Activated CD4-positive, alpha-beta T cell treated with anti-CD3 and anti-CD28 coated beads for 4 hours (primary cell): ENCODE measurements at regions not wholly inside any gene's neighbourhood (a gene's known extent, or its start where the extent isn't known, plus 50 kb on each side); places are given as distances from the start of the nearest gene placed in this dataset.

ENCODE experiments used
- DNase-seq, 2 donors: peaks; one replicate each; pipeline ENCODE4 v3.0.0-alpha.2; 2020

GRCh38 chr3:68045976-68046375 lies 391.6 kb upstream of the SUCLG2 start:
- DNase-seq, result no peak

- DNase-seq, result no peak
Measured at GRCh38 chr3:68033867-68034266, 379.5 kb upstream of the SUCLG2 start.

- DNase-seq, result no peak
Measured at GRCh38 chr3:68032209-68032608, 377.8 kb upstream of the SUCLG2 start.

- no peak for DNase-seq
Measured at GRCh38 chr3:68025189-68025588, 370.8 kb upstream of the SUCLG2 start.

- no peak for DNase-seq
Measured at GRCh38 chr3:68019876-68020275, 365.5 kb upstream of the SUCLG2 start.

- DNase-seq, result no peak
Measured at GRCh38 chr3:68018275-68018674, 363.9 kb upstream of the SUCLG2 start.

GRCh38 chr3:68017069-68017468 lies 362.7 kb upstream of the SUCLG2 start:
- DNase-seq, result no peak

- no peak for DNase-seq
Measured at GRCh38 chr3:68009900-68010299, 355.5 kb upstream of the SUCLG2 start.

GRCh38 chr3:68007621-68008226 lies 353.3 kb upstream of the SUCLG2 start:
- DNase-seq, result peak; percentile 13

- no peak for DNase-seq
Measured at GRCh38 chr3:68006646-68007045, 352.2 kb upstream of the SUCLG2 start.

GRCh38 chr3:68004091-68004490 lies 349.7 kb upstream of the SUCLG2 start:
- no peak for DNase-seq

- no peak for DNase-seq
Measured at GRCh38 chr3:67998281-67998680, 343.9 kb upstream of the SUCLG2 start.

- no peak for DNase-seq
Measured at GRCh38 chr3:67995206-67995605, 340.8 kb upstream of the SUCLG2 start.

GRCh38 chr3:67986706-67987105 lies 332.3 kb upstream of the SUCLG2 start:
- DNase-seq, result no peak

- no peak for DNase-seq
Measured at GRCh38 chr3:67983166-67983565, 328.8 kb upstream of the SUCLG2 start.

- no peak for DNase-seq
Measured at GRCh38 chr3:67981077-67981476, 326.7 kb upstream of the SUCLG2 start.

- no peak for DNase-seq
Measured at GRCh38 chr3:67979342-67979741, 324.9 kb upstream of the SUCLG2 start.

GRCh38 chr3:67977762-67978161 lies 323.4 kb upstream of the SUCLG2 start:
- DNase-seq, result no peak

GRCh38 chr3:67976663-67977062 lies 322.3 kb upstream of the SUCLG2 start:
- no peak for DNase-seq

GRCh38 chr3:67964596-67964995 lies 310.2 kb upstream of the SUCLG2 start:
- DNase-seq, result no peak

GRCh38 chr3:67957268-67957667 lies 302.9 kb upstream of the SUCLG2 start:
- no peak for DNase-seq

- peak; percentile 33 to 45 for DNase-seq
Measured at GRCh38 chr3:67947808-67948508, 293.5 kb upstream of the SUCLG2 start.

GRCh38 chr3:67946436-67946835 lies 292.0 kb upstream of the SUCLG2 start:
- DNase-seq, result no peak

GRCh38 chr3:67943546-67943945 lies 289.1 kb upstream of the SUCLG2 start:
- DNase-seq, result no peak
